Pancreas (tissue), 10 donors: ENCODE measurements at regions not wholly inside any gene's neighbourhood (a gene's known extent, or its start where the extent isn't known, plus 50 kb on each side); places are given as distances from the start of the nearest gene placed in this dataset.

ENCODE experiments used
- ATAC-seq, 4 donors: fragments of 200-7000 bp; cut with Tn5 transposase; one replicate each; pipeline versions ENCODE4 v1.8.0 to v1.9.1; 2020; ENCODE audit warnings: mild to moderate bottlenecking in 4 of 4, moderate library complexity in 4 of 4
- DNase-seq, 6 donors: peaks; one replicate each; pipeline ENCODE4 v3.0.0-alpha.2; 2020
- FAIRE-seq: peaks from 2 replicates; lab custom pipeline; 2012; peaks lifted over from hg19 to GRCh38; lab: Jason Lieb, UNC
- H3K27ac ChIP-seq, 4 donors: fragments of 200-600 bp; sonication (generic); 1 replicate in 3 of 4; 2 replicates in 1 of 4; pipeline versions ENCODE4 v1.5.0 to v1.8.0; 2020
- H3K27me3 ChIP-seq, 4 donors: fragments of 200-600 bp; one replicate each; pipeline ENCODE4 v1.8.0; 2021
- H3K36me3 ChIP-seq, 3 donors: fragments of 200-600 bp; sonication (generic) in 1 of 3; one replicate each; pipeline versions ENCODE4 v1.5.0 to v1.8.0; 2020 to 2021
- H3K4me1 ChIP-seq, 3 donors: fragments of 200-600 bp; one replicate each; pipeline ENCODE4 v1.8.0; 2021
- H3K4me3 ChIP-seq, 4 donors: fragments of 200-600 bp; sonication (generic) in 2 of 4; one replicate each; pipeline versions ENCODE4 v1.5.0 to v1.8.0; 2020 to 2021
- H3K9me3 ChIP-seq, 4 donors: fragments of 200-600 bp; one replicate each; pipeline ENCODE4 v1.8.0; 2021
- CTCF ChIP-seq, 4 donors: fragments of 200-600 bp; sonication (generic) in 3 of 4; IDR thresholded peaks; one replicate each; pipeline versions ENCODE4 v1.5.0 to v1.8.0; 2021; ENCODE audit warnings: antibody characterized with exemption in 4 of 4
- WGBS, 2 donors: extraction: QIAGEN DNeasy Blood & Tissue Kit; methylation state at CpG; one replicate each; pipeline ENCODE4 v1.1.7; 2013; 5-methylcytosine and 5-hydroxymethylcytosine counted together
- intact Hi-C, 3 donors: fragments of 100-400 bp; cut with DNase I; formaldehyde crosslinking; loops; one replicate each; pipeline versions ENCODE4 v1.11.1 to v1.14.2; 2022
- donor health status: healthy with polysubstance abuse.
- donor health status: DM: no; HTN: no; CAD: no; lungs with moderate emphysema.
- donor health status: DM: no; HTN: no; CAD: no.
- donor health status: control.
- donor health status: control.
- donor health status: Bipolar disorder and iron deficiency.
- donor health status: DM: yes; HTN: yes; CAD: no.
- donor health status: DM: no; HTN: no; CAD: no.
- donor health status: DM: no; HTN: no; CAD: no.
- donor health status: DM: yes; HTN: yes; CAD: no.

- DNase-seq (no peak), FAIRE-seq (no peak), ATAC-seq (no peak)
- intact Hi-C loops, result no loop called here
- WGBS, 2 donors, result 76 to 88% methylated on average over 1 of the region's 1 CpG
- no peaks in the 10 kb centered on the region for H3K9me3 ChIP-seq
- no peaks in the 10 kb centered on the region for H3K36me3 ChIP-seq
- no peak overlapping the region for H3K27ac ChIP-seq
- TF ChIP-seq CTCF (IDR thresholded peaks at IDR 0.05), result no peak
- H3K4me3 ChIP-seq, result no peak overlapping the region
- H3K27me3 ChIP-seq, result no peaks in the 10 kb centered on the region
- H3K4me1 ChIP-seq, result no peaks in the 10 kb centered on the region
Measured at GRCh38 chr6:121896363-121896762, 460.9 kb downstream of the GJA1 start.

GRCh38 chr6:121896771-121897170 lies 461.3 kb downstream of the GJA1 start:
- WGBS, 2 donors, result 79 to 87% methylated on average over 3 of the region's 3 CpGs
- no peak for FAIRE-seq
- Histone ChIP-seq H3K9me3 (no peaks in the 10 kb centered on the region), H3K27me3 (no peaks in the 10 kb centered on the region), H3K4me1 (no peaks in the 10 kb centered on the region), H3K4me3 (no peak overlapping the region), H3K27ac (no peak overlapping the region), H3K36me3 (no peaks in the 10 kb centered on the region)
- DNase-seq, result no peak
- intact Hi-C loops, result no loop called here
- no peak for ATAC-seq
- TF ChIP-seq CTCF (IDR thresholded peaks at IDR 0.05), result no peak

- no peaks in the 10 kb centered on the region for H3K36me3 ChIP-seq
- no peak for TF ChIP-seq CTCF (IDR thresholded peaks at IDR 0.05)
- H3K27me3 ChIP-seq, result no peaks in the 10 kb centered on the region
- no peaks in the 10 kb centered on the region for H3K4me1 ChIP-seq
- no peak overlapping the region for H3K27ac ChIP-seq
- DNase-seq, result no peak
- WGBS, 2 donors, result 89 to 97% methylated on average over 1 of the region's 1 CpG
- intact Hi-C loops, result no loop called here
- H3K9me3 ChIP-seq, result no peaks in the 10 kb centered on the region
- no peak overlapping the region for H3K4me3 ChIP-seq
- ATAC-seq, result no peak
- no peak for FAIRE-seq
Measured at GRCh38 chr6:121897337-121897760, 461.9 kb downstream of the GJA1 start.

- FAIRE-seq (no peak), ATAC-seq (no peak), DNase-seq (no peak)
- no peak for TF ChIP-seq CTCF (IDR thresholded peaks at IDR 0.05)
- no peaks in the 10 kb centered on the region for H3K36me3 ChIP-seq
- intact Hi-C loops, result no loop called here
- H3K9me3 ChIP-seq, result no peaks in the 10 kb centered on the region
- H3K4me3 ChIP-seq, result no peak overlapping the region
- no peaks in the 10 kb centered on the region for H3K4me1 ChIP-seq
- H3K27ac ChIP-seq, result no peak overlapping the region
- H3K27me3 ChIP-seq, result no peaks in the 10 kb centered on the region
Measured at GRCh38 chr6:121901432-121901831, 466.0 kb downstream of the GJA1 start.

- DNase-seq (no peak), FAIRE-seq (no peak)
Measured at GRCh38 chr6:121904559-121904958, 469.1 kb downstream of the GJA1 start.

More at GRCh38 chr6:121904559-121904958, 469.1 kb downstream of the GJA1 start:
- H3K9me3 ChIP-seq, result no peaks in the 10 kb centered on the region
- intact Hi-C loops, result no loop called here
- H3K27me3 ChIP-seq, result no peaks in the 10 kb centered on the region
- H3K4me3 ChIP-seq, result no peak overlapping the region
- WGBS, 2 donors, result 49 to 54% methylated on average over 4 of the region's 4 CpGs
- H3K27ac ChIP-seq, result no peak overlapping the region
- ATAC-seq, result no peak
- H3K4me1 ChIP-seq, result no peaks in the 10 kb centered on the region
- H3K36me3 ChIP-seq, result no peaks in the 10 kb centered on the region
- no peak for TF ChIP-seq CTCF (IDR thresholded peaks at IDR 0.05)
